Adrenal gland (tissue), 5 donors: ENCODE measurements at regions not wholly inside any gene's neighbourhood (a gene's known extent, or its start where the extent isn't known, plus 50 kb on each side); places are given as distances from the start of the nearest gene placed in this dataset.

Experiments
- POLR2A ChIP-seq, 2 donors: fragments of 450-650 bp; IDR thresholded peaks; one replicate each; pipeline ENCODE4 v1.6.1; 2017; ENCODE audit warnings: antibody characterized with exemption in 2 of 2, mild to moderate bottlenecking in 2 of 2, moderate library complexity in 1 of 2
- TF ChIP-seq, protein P1 (sequence below), 6 experiments: fragments of 450-650 bp in 4 of 6; fragments of 200-600 bp in 2 of 6; sonication (generic) in 1 of 6; IDR thresholded peaks; 1 replicate in 5 of 6; 2 replicates in 1 of 6; pipeline versions ENCODE4 v1.5.1 to v1.8.0; 2016 to 2021; ENCODE audit warnings: antibody characterized with exemption in 6 of 6, mild to moderate bottlenecking in 2 of 6, moderate library complexity in 1 of 6
- donor health status: DM: no; HTN: no; CAD: no.

DNA sequence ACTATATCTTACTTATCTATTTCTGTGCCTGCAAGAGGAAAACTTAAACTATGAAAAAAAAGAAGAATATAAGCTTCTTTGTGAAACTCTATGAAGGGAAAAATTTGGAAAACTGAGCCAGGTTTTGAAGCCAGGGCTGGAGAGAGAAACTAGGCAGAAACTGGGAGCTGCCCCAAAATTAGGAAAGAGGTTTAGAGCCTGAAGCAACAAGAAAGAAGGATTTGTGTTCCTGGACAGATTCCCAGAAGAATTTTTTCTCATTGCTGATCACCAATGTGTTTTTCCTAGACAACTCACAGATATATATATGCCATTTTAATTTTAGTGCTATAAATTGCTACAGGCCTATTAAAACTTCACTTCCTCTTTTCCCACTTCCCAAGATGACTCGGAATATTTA, 245.0 kb upstream of the GEMIN8 start:
- no peak for TF ChIP-seq POLR2A (IDR thresholded peaks at IDR 0.05)
- TF ChIP-seq, protein P1, sequence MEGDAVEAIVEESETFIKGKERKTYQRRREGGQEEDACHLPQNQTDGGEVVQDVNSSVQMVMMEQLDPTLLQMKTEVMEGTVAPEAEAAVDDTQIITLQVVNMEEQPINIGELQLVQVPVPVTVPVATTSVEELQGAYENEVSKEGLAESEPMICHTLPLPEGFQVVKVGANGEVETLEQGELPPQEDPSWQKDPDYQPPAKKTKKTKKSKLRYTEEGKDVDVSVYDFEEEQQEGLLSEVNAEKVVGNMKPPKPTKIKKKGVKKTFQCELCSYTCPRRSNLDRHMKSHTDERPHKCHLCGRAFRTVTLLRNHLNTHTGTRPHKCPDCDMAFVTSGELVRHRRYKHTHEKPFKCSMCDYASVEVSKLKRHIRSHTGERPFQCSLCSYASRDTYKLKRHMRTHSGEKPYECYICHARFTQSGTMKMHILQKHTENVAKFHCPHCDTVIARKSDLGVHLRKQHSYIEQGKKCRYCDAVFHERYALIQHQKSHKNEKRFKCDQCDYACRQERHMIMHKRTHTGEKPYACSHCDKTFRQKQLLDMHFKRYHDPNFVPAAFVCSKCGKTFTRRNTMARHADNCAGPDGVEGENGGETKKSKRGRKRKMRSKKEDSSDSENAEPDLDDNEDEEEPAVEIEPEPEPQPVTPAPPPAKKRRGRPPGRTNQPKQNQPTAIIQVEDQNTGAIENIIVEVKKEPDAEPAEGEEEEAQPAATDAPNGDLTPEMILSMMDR (IDR thresholded peaks at IDR 0.05) = no peak
